ENCODE measurements at regions not wholly inside any gene's neighbourhood (a gene's known extent, or its start where the extent isn't known, plus 50 kb on each side); places are given as distances from the start of the nearest gene placed in this dataset.
A peak's percentile ranks its signal among the peaks of the same experiment; 100 is the strongest.

DNA sequence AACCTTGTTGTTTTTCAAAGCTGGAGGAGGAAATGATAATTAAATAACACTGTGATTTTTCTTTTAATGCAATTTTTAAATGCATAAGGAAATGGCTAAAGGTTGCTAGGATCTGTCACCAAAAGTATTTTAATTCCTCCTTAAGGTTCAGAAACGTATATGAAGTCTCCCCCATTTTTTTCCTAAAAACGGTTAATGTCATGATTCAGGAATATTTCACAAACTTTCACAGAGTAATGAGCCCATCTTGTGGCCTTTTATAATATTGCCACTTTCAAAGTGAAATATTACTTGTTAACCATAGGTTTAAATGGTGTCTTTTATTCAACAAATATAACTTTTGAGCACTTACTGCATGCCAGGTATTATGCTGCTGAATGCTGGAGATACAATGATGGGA, 99.5 kb upstream of the USP38 start:
- peak in 4 of 6 experiments; percentile 3 to 37 (median 32) for TF ChIP-seq CTCF (IDR thresholded peaks at IDR 0.05)
- no peak for TF ChIP-seq POLR2A (IDR thresholded peaks at IDR 0.05)
